ENCODE measurements at regions not wholly inside any gene's neighbourhood (a gene's known extent, or its start where the extent isn't known, plus 50 kb on each side); places are given as distances from the start of the nearest gene placed in this dataset.

DNA sequence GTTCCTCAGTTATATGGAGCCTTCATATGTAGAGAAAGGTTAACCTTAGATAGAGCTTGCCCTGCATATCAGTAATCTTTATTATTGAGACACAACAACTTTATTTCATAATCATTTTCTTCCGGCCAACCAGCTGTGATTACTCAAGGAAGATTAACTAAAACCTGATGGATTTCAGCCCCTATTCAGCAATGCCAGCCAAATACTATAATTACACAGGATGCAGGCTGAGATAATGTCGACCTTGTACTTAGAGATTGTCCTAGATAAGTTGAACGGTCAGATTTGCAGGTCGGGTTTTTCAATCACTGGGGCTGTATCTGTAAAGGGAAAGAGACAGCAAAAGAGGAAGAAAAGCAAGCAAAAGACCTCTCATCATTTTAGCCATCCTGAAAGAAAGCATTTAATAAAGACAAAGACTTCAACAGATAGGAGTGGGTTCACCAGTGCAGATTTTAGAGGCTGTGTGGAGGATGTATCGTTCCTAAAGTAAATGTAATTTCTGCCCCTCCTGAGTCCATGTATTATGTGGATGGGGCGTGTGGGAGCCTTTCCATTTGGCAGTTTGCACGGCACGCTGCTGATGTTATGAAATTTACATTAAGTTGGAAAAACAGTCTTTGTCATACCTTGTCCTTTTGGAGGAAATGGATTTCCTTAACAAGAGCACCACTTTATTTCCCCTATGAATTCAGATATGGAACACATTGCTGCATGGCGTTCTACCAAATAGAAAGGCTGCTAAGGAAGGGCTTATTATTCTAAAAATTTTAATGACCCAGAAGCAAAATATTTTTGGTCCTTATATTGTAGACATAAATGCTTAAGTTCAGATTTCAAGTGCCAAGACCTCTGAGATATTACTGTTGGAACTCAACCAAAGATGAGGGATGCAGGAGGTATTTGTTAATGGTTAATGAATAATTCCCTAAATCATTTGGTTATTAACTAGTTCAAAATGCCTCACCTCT, 496.7 kb downstream of the SPRY1 start:
- no peak overlapping the region for H2AFZ ChIP-seq (ENCODE audit: low read depth, low read length)

DNA sequence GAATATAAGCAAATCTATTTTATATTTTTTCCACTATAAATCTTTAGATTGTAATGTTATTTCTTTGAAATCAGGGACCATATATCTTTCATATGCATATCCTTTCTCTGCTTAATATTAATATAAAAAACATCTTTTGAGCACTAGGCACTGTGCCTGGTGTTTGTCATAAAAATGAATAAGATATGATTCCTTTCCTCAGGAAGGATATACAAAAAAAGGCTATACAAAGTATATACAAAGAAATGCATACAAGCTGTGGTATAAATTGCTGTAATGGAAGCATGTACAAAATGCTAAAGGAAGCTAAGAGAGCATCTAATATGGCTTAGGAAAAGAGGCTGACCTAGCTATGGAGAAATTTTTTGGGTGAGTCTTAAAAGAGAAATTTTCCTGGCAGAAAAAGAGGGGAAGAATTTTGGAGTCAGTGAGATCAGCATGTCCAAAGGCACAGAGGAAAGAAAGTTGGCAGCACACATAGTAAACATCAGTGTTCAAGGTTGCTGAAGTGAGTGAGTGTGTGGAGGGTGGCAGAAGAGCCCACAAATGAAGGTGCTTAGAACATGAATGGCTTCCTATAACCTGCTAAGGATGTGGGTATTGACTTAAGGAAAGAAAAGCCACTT, 500.0 kb downstream of the SPRY1 start:
- Histone ChIP-seq H3K36me3 (ENCODE audit: insufficient read depth, low read length) (no peaks in the 10 kb centered on the region), H3K4me3 (ENCODE audit: insufficient read depth, low read depth, low read length) (no peak overlapping the region), H3K4me2 (ENCODE audit: low read length) (no peak overlapping the region), H3K27ac (ENCODE audit: low read depth, low read length) (no peak overlapping the region), H3K9me3 (ENCODE audit: insufficient read depth, low read depth, low read length) (no peaks in the 10 kb centered on the region), H3K9ac (ENCODE audit: low read length) (no peak overlapping the region), H4K20me1 (ENCODE audit: insufficient read depth, low read length) (no peaks in the 10 kb centered on the region), H2AFZ (ENCODE audit: low read depth, low read length) (no peak overlapping the region), H3K27me3 (ENCODE audit: insufficient read depth, low read length) (no peaks in the 10 kb centered on the region), H3K79me2 (ENCODE audit: insufficient read depth, low read length) (no peaks in the 10 kb centered on the region), H3K4me1 (ENCODE audit: insufficient read depth, low read length) (no peaks in the 10 kb centered on the region)
- Mint-ChIP-seq H3K36me3 (ENCODE audit: low read depth, unreplicated experiment) (no peaks in the 10 kb centered on the region), H3K9me3 (ENCODE audit: unreplicated experiment) (no peaks in the 10 kb centered on the region), H3K4me3 (ENCODE audit: unreplicated experiment) (no peak overlapping the region), H3K27me3 (ENCODE audit: low read depth, unreplicated experiment) (no peaks in the 10 kb centered on the region), H3K27ac (ENCODE audit: unreplicated experiment) (no peak overlapping the region), H3K4me1 (ENCODE audit: low read depth, unreplicated experiment) (no peaks in the 10 kb centered on the region)
- DNase-seq (ENCODE audit: low read depth) (peak; percentile 10), FAIRE-seq (no peak)
- TF ChIP-seq, protein P1, sequence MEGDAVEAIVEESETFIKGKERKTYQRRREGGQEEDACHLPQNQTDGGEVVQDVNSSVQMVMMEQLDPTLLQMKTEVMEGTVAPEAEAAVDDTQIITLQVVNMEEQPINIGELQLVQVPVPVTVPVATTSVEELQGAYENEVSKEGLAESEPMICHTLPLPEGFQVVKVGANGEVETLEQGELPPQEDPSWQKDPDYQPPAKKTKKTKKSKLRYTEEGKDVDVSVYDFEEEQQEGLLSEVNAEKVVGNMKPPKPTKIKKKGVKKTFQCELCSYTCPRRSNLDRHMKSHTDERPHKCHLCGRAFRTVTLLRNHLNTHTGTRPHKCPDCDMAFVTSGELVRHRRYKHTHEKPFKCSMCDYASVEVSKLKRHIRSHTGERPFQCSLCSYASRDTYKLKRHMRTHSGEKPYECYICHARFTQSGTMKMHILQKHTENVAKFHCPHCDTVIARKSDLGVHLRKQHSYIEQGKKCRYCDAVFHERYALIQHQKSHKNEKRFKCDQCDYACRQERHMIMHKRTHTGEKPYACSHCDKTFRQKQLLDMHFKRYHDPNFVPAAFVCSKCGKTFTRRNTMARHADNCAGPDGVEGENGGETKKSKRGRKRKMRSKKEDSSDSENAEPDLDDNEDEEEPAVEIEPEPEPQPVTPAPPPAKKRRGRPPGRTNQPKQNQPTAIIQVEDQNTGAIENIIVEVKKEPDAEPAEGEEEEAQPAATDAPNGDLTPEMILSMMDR (IDR thresholded peaks at IDR 0.05; ENCODE audit: insufficient read depth, low read depth, low read length) = no peak
- no peak for TF ChIP-seq EZH2 (IDR thresholded peaks at IDR 0.05; ENCODE audit: insufficient read depth, low read length)

More for the DNA sequence above, 496.7 kb downstream of the SPRY1 start:
- no peaks in the 10 kb centered on the region for H3K4me1 ChIP-seq (ENCODE audit: insufficient read depth, low read length)
- H3K4me2 ChIP-seq (ENCODE audit: low read length) = no peak overlapping the region
- no peaks in the 10 kb centered on the region for H3K36me3 Mint-ChIP-seq (ENCODE audit: low read depth, unreplicated experiment)
- DNase-seq (ENCODE audit: low read depth) (peak; percentile 70), FAIRE-seq (no peak)
- H3K9me3 ChIP-seq (ENCODE audit: insufficient read depth, low read depth, low read length) = no peaks in the 10 kb centered on the region
- no peak overlapping the region for H3K27ac ChIP-seq (ENCODE audit: low read depth, low read length)
- no peaks in the 10 kb centered on the region for H3K36me3 ChIP-seq (ENCODE audit: insufficient read depth, low read length)
- no peak overlapping the region for H3K9ac ChIP-seq (ENCODE audit: low read length)
- no peak overlapping the region for H3K4me3 Mint-ChIP-seq (ENCODE audit: unreplicated experiment)
- no peak overlapping the region for H3K4me3 ChIP-seq (ENCODE audit: insufficient read depth, low read depth, low read length)
- no peaks in the 10 kb centered on the region for H3K79me2 ChIP-seq (ENCODE audit: insufficient read depth, low read length)
- H3K9me3 Mint-ChIP-seq (ENCODE audit: unreplicated experiment) = no peaks in the 10 kb centered on the region
- H3K27ac Mint-ChIP-seq (ENCODE audit: unreplicated experiment) = no peak overlapping the region
- no peaks in the 10 kb centered on the region for H3K27me3 ChIP-seq (ENCODE audit: insufficient read depth, low read length)
- no peaks in the 10 kb centered on the region for H4K20me1 ChIP-seq (ENCODE audit: insufficient read depth, low read length)
- TF ChIP-seq EZH2 (IDR thresholded peaks at IDR 0.05; ENCODE audit: insufficient read depth, low read length) = no peak
- TF ChIP-seq, protein P1 (IDR thresholded peaks at IDR 0.05; ENCODE audit: insufficient read depth, low read depth, low read length) = no peak
- H3K27me3 Mint-ChIP-seq (ENCODE audit: low read depth, unreplicated experiment) = no peaks in the 10 kb centered on the region
- no peaks in the 10 kb centered on the region for H3K4me1 Mint-ChIP-seq (ENCODE audit: low read depth, unreplicated experiment)
